GM23338 (cell line): ENCODE measurements at regions not wholly inside any gene's neighbourhood (a gene's known extent, or its start where the extent isn't known, plus 50 kb on each side); places are given as distances from the start of the nearest gene placed in this dataset.

ENCODE experiments used
- ATAC-seq: fragments of 200-7000 bp; cut with Tn5 transposase; 3 replicates; pipeline ENCODE4 v1.9.1; 2020
- DNase-seq: peaks from one replicate; pipeline ENCODE4 v3.0.0-alpha.2; 2015; ENCODE audit warnings: low spot score
- H2AFZ ChIP-seq: fragments of 200-600 bp; sonication (generic); 2 replicates; pipeline ENCODE4 v1.8.0; 2016; ENCODE audit warnings: antibody characterized with exemption, mild to moderate bottlenecking, moderate library complexity
- H3F3A ChIP-seq: fragments of 200-600 bp; sonication (generic); replicated peaks from 2 replicates; pipeline ENCODE4 v1.8.0; 2017; ENCODE audit warnings: antibody characterized with exemption, mixed run types, low read depth
- H3K27ac ChIP-seq: fragments of 200-600 bp; sonication (generic); 2 replicates; pipeline ENCODE4 v1.6.1; 2016; ENCODE audit warnings: low read depth
- H3K27me3 ChIP-seq: fragments of 200-600 bp; sonication (generic); 2 replicates; pipeline ENCODE4 v1.8.0; 2016; ENCODE audit warnings: mild to moderate bottlenecking, mixed run types, moderate library complexity; ENCODE audit not compliant: insufficient read depth
- H3K36me3 ChIP-seq: fragments of 200-600 bp; sonication (generic); 2 replicates; pipeline ENCODE4 v1.8.0; 2016; ENCODE audit warnings: mild to moderate bottlenecking; ENCODE audit not compliant: insufficient read depth
- H3K4me1 ChIP-seq: fragments of 200-600 bp; sonication (generic); 2 replicates; pipeline ENCODE4 v1.8.0; 2016; ENCODE audit warnings: mild to moderate bottlenecking, moderate library complexity; ENCODE audit not compliant: insufficient read depth
- H3K4me2 ChIP-seq: fragments of 200-600 bp; sonication (generic); 2 replicates; pipeline ENCODE4 v1.7.1; 2017; ENCODE audit warnings: mixed run types
- H3K4me3 ChIP-seq: fragments of 200-600 bp; sonication (generic); 2 replicates; pipeline ENCODE4 v1.6.1; 2016; ENCODE audit warnings: mixed run types
- H3K79me2 ChIP-seq: fragments of 200-600 bp; sonication (generic); replicated peaks from 2 replicates; pipeline ENCODE4 v1.8.0; 2017; ENCODE audit warnings: mild to moderate bottlenecking; ENCODE audit not compliant: insufficient read depth
- H3K9me2 ChIP-seq: fragments of 200-600 bp; sonication (generic); 2 replicates; pipeline ENCODE4 v1.8.0; 2017; ENCODE audit not compliant: insufficient read depth
- H4K20me1 ChIP-seq: fragments of 200-600 bp; sonication (generic); replicated peaks from 2 replicates; pipeline ENCODE4 v1.8.0; 2017; ENCODE audit warnings: mild to moderate bottlenecking; ENCODE audit not compliant: insufficient read depth
- H3K27ac Mint-ChIP-seq: 2 replicates; pipeline ENCODE4 v1.8.0; 2020; ENCODE audit warnings: inconsistent platforms, mild to moderate bottlenecking, moderate library complexity, mixed read lengths
- H3K27me3 Mint-ChIP-seq: 3 replicates; pipeline ENCODE4 v1.8.0; 2022; ENCODE audit warnings: low read depth, mild to moderate bottlenecking, moderate library complexity, mixed read lengths, inconsistent platforms; ENCODE audit not compliant: insufficient read depth, poor library complexity
- H3K36me3 Mint-ChIP-seq: 3 replicates; pipeline ENCODE4 v1.8.0; 2021; ENCODE audit warnings: low read depth, mild to moderate bottlenecking, inconsistent platforms, moderate library complexity, mixed read lengths
- H3K4me1 Mint-ChIP-seq: 3 replicates; pipeline ENCODE4 v1.8.0; 2020; ENCODE audit warnings: mild to moderate bottlenecking, inconsistent platforms, mixed read lengths
- H3K4me3 Mint-ChIP-seq: 3 replicates; pipeline ENCODE4 v1.8.0; 2021; ENCODE audit warnings: moderate library complexity, mild to moderate bottlenecking, inconsistent platforms, mixed read lengths
- H3K9me3 Mint-ChIP-seq: 3 replicates; pipeline ENCODE4 v1.8.0; 2020; ENCODE audit warnings: moderate library complexity, mild to moderate bottlenecking, inconsistent platforms, mixed read lengths
- CREB1 ChIP-seq: fragments of 250-450 bp; sonication (Bioruptor Pico); IDR thresholded peaks from 2 replicates; pipeline ENCODE4 v1.5.0; 2020; ENCODE audit warnings: low read depth, mild to moderate bottlenecking, moderate library complexity
- EZH2 ChIP-seq: fragments of 200-600 bp; sonication (generic); IDR thresholded peaks from one replicate; pipeline ENCODE4 v1.8.0; 2017; ENCODE audit warnings: antibody characterized with exemption, mild to moderate bottlenecking, low read depth; ENCODE audit not compliant: unreplicated experiment
- EZH2phosphoT487 ChIP-seq: fragments of 200-600 bp; sonication (generic); IDR thresholded peaks from one replicate; pipeline ENCODE4 v1.8.1; 2018; ENCODE audit warnings: antibody characterized with exemption; ENCODE audit not compliant: unreplicated experiment
- NANOG ChIP-seq: IDR thresholded peaks from 2 replicates; pipeline ENCODE4 v1.6.1; 2016; ENCODE audit warnings: antibody characterized with exemption, borderline replicate concordance
- POLR2AphosphoS5 ChIP-seq: IDR thresholded peaks from 2 replicates; pipeline ENCODE4 v1.6.1; 2016; ENCODE audit warnings: antibody characterized with exemption, low read depth
- STAT1 ChIP-seq: IDR thresholded peaks from one replicate; pipeline ENCODE4 v1.6.1; 2016; ENCODE audit warnings: antibody characterized with exemption; ENCODE audit not compliant: unreplicated experiment
- ZNF114 ChIP-seq: fragments of 250-450 bp; sonication (Bioruptor Pico); IDR thresholded peaks from 2 replicates; pipeline ENCODE4 v1.5.0; 2020; ENCODE audit warnings: mild to moderate bottlenecking, moderate library complexity
- ZNF331 ChIP-seq: fragments of 250-450 bp; sonication (Bioruptor Pico); IDR thresholded peaks from 2 replicates; pipeline ENCODE4 v1.5.0; 2020; ENCODE audit warnings: low read depth, mild to moderate bottlenecking, moderate library complexity
- TF ChIP-seq, protein P1 (sequence below): fragments of 250-450 bp; sonication (Bioruptor Pico); IDR thresholded peaks from 2 replicates; pipeline ENCODE4 v1.5.0; 2020; ENCODE audit warnings: mild to moderate bottlenecking, moderate library complexity
- TF ChIP-seq, protein P2 (sequence below): IDR thresholded peaks from one replicate; pipeline ENCODE4 v1.6.1; 2018; ENCODE audit warnings: antibody characterized with exemption; ENCODE audit not compliant: unreplicated experiment
- TF ChIP-seq, protein P3 (sequence below), 2 experiments: fragments of 200-600 bp in 1 of 2; sonication (generic) in 1 of 2; conservative IDR thresholded peaks; 2 replicates each; pipeline versions ENCODE4 v1.5.1 to v1.6.1; 2016 to 2017; ENCODE audit warnings: antibody characterized with exemption in 2 of 2, low read depth in 2 of 2, mild to moderate bottlenecking in 2 of 2, moderate library complexity in 1 of 2

DNA sequence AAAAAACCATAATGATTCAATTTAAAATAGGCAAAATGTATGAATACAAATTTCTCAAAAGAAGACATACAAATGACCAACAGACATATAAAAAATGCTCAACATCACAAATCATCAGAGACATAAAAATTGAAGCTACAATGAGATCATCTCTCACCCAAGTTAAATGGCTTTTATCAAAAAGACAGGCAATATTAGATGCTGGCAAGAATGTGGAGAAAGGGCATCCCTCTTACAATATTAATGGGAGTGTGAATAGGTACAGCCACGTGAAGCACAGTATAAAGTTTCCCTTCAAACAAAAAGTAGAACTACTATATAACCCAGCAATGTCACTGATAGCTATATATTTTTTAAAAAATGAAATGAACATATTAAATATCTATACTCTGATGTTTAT, 1481.7 kb downstream of the AMY1C start (continued):
- TF ChIP-seq, protein P1, sequence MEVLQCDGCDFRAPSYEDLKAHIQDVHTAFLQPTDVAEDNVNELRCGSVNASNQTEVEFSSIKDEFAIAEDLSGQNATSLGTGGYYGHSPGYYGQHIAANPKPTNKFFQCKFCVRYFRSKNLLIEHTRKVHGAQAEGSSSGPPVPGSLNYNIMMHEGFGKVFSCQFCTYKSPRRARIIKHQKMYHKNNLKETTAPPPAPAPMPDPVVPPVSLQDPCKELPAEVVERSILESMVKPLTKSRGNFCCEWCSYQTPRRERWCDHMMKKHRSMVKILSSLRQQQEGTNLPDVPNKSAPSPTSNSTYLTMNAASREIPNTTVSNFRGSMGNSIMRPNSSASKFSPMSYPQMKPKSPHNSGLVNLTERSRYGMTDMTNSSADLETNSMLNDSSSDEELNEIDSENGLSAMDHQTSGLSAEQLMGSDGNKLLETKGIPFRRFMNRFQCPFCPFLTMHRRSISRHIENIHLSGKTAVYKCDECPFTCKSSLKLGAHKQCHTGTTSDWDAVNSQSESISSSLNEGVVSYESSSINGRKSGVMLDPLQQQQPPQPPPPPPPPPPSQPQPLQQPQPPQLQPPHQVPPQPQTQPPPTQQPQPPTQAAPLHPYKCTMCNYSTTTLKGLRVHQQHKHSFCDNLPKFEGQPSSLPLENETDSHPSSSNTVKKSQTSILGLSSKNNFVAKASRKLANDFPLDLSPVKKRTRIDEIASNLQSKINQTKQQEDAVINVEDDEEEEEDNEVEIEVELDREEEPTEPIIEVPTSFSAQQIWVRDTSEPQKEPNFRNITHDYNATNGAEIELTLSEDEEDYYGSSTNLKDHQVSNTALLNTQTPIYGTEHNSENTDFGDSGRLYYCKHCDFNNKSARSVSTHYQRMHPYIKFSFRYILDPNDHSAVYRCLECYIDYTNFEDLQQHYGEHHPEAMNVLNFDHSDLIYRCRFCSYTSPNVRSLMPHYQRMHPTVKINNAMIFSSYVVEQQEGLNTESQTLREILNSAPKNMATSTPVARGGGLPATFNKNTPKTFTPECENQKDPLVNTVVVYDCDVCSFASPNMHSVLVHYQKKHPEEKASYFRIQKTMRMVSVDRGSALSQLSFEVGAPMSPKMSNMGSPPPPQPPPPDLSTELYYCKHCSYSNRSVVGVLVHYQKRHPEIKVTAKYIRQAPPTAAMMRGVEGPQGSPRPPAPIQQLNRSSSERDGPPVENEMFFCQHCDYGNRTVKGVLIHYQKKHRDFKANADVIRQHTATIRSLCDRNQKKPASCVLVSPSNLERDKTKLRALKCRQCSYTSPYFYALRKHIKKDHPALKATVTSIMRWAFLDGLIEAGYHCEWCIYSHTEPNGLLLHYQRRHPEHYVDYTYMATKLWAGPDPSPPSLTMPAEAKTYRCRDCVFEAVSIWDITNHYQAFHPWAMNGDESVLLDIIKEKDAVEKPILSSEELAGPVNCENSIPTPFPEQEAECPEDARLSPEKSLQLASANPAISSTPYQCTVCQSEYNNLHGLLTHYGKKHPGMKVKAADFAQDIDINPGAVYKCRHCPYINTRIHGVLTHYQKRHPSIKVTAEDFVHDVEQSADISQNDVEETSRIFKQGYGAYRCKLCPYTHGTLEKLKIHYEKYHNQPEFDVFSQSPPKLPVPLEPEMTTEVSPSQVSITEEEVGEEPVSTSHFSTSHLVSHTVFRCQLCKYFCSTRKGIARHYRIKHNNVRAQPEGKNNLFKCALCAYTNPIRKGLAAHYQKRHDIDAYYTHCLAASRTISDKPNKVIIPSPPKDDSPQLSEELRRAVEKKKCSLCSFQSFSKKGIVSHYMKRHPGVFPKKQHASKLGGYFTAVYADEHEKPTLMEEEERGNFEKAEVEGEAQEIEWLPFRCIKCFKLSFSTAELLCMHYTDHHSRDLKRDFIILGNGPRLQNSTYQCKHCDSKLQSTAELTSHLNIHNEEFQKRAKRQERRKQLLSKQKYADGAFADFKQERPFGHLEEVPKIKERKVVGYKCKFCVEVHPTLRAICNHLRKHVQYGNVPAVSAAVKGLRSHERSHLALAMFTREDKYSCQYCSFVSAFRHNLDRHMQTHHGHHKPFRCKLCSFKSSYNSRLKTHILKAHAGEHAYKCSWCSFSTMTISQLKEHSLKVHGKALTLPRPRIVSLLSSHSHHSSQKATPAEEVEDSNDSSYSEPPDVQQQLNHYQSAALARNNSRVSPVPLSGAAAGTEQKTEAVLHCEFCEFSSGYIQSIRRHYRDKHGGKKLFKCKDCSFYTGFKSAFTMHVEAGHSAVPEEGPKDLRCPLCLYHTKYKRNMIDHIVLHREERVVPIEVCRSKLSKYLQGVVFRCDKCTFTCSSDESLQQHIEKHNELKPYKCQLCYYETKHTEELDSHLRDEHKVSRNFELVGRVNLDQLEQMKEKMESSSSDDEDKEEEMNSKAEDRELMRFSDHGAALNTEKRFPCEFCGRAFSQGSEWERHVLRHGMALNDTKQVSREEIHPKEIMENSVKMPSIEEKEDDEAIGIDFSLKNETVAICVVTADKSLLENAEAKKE, result no peak
- TF ChIP-seq CREB1 (CRISPR knock-in tag), result no peak
- TF ChIP-seq ZNF114 (CRISPR knock-in tag), result no peak
- TF ChIP-seq EZH2, result no peak
- TF ChIP-seq STAT1, result no peak
- TF ChIP-seq EZH2phosphoT487, result no peak

DNA sequence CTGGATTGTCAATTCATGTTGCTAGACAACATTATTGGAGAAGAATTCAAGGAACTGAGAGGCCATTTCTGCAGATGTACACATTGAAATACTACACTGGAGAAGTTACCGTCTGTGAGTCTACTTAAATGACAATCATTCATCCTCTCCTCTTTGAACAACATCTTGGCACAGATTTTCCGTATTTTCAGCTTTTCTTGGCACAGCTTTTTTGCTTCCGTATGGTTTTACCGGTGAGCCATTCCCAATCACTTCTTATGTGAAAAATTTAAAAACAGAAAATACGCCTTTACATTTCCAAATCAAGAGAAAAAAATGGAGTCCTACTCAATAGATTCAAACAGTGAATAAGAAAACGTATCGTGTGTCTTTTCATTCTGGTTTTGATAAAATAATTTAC, 1493.7 kb downstream of the AMY1C start:
- H3K27me3 Mint-ChIP-seq, result peaks cover 2% of the 10 kb centered on the region
- no peaks in the 10 kb centered on the region for H3K9me2 ChIP-seq
- H4K20me1 ChIP-seq, result no peaks in the 10 kb centered on the region
- H3K79me2 ChIP-seq, result no peaks in the 10 kb centered on the region
- H2AFZ ChIP-seq, result no peak overlapping the region
- H3K36me3 ChIP-seq, result no peaks in the 10 kb centered on the region
- no peaks in the 10 kb centered on the region for H3K4me1 Mint-ChIP-seq
- H3K4me1 ChIP-seq, result no peaks in the 10 kb centered on the region
- H3K4me3 Mint-ChIP-seq, result no peak overlapping the region
- H3K27ac Mint-ChIP-seq, result no peak overlapping the region
- no peak for ATAC-seq
- no peak overlapping the region for H3K27ac ChIP-seq
- no peak overlapping the region for H3K4me2 ChIP-seq
- H3K4me3 ChIP-seq, result no peak overlapping the region
- no peak for DNase-seq
- H3K27me3 ChIP-seq, result no peaks in the 10 kb centered on the region
- H3K9me3 Mint-ChIP-seq, result no peaks in the 10 kb centered on the region
- H3K36me3 Mint-ChIP-seq, result no peaks in the 10 kb centered on the region
- no peaks in the 10 kb centered on the region for H3F3A ChIP-seq
- TF ChIP-seq NANOG (no peak), STAT1 (no peak), EZH2phosphoT487 (no peak), ZNF331 (CRISPR knock-in tag) (no peak), ZNF114 (CRISPR knock-in tag) (no peak), EZH2 (no peak), CREB1 (CRISPR knock-in tag) (no peak), POLR2AphosphoS5 (no peak)
- TF ChIP-seq, protein P2, sequence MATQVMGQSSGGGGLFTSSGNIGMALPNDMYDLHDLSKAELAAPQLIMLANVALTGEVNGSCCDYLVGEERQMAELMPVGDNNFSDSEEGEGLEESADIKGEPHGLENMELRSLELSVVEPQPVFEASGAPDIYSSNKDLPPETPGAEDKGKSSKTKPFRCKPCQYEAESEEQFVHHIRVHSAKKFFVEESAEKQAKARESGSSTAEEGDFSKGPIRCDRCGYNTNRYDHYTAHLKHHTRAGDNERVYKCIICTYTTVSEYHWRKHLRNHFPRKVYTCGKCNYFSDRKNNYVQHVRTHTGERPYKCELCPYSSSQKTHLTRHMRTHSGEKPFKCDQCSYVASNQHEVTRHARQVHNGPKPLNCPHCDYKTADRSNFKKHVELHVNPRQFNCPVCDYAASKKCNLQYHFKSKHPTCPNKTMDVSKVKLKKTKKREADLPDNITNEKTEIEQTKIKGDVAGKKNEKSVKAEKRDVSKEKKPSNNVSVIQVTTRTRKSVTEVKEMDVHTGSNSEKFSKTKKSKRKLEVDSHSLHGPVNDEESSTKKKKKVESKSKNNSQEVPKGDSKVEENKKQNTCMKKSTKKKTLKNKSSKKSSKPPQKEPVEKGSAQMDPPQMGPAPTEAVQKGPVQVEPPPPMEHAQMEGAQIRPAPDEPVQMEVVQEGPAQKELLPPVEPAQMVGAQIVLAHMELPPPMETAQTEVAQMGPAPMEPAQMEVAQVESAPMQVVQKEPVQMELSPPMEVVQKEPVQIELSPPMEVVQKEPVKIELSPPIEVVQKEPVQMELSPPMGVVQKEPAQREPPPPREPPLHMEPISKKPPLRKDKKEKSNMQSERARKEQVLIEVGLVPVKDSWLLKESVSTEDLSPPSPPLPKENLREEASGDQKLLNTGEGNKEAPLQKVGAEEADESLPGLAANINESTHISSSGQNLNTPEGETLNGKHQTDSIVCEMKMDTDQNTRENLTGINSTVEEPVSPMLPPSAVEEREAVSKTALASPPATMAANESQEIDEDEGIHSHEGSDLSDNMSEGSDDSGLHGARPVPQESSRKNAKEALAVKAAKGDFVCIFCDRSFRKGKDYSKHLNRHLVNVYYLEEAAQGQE, result no peak
- TF ChIP-seq, protein P3, sequence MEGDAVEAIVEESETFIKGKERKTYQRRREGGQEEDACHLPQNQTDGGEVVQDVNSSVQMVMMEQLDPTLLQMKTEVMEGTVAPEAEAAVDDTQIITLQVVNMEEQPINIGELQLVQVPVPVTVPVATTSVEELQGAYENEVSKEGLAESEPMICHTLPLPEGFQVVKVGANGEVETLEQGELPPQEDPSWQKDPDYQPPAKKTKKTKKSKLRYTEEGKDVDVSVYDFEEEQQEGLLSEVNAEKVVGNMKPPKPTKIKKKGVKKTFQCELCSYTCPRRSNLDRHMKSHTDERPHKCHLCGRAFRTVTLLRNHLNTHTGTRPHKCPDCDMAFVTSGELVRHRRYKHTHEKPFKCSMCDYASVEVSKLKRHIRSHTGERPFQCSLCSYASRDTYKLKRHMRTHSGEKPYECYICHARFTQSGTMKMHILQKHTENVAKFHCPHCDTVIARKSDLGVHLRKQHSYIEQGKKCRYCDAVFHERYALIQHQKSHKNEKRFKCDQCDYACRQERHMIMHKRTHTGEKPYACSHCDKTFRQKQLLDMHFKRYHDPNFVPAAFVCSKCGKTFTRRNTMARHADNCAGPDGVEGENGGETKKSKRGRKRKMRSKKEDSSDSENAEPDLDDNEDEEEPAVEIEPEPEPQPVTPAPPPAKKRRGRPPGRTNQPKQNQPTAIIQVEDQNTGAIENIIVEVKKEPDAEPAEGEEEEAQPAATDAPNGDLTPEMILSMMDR (conservative IDR thresholded peaks at IDR 0.05; ENCODE audit: low read depth in 2 of 2), result no peak
